NCI-H460 (cell line): ENCODE measurements at regions not wholly inside any gene's neighbourhood (a gene's known extent, or its start where the extent isn't known, plus 50 kb on each side); places are given as distances from the start of the nearest gene placed in this dataset.
"Not testable (repeated sequence)": the region's sequence is repeated elsewhere in the genome, so short reads cannot be mapped to it uniquely, and the experiment has no call there.

Experiments used
- DNase-seq: peaks from one replicate; pipeline ENCODE4 v3.0.0-alpha.2; 2016; ENCODE audit warnings: low read depth; ENCODE audit errors: extremely low read depth

GRCh38 chrX:125193921-125194320, 125.8 kb upstream of the TEX13C start:
- no peak for DNase-seq

DNA sequence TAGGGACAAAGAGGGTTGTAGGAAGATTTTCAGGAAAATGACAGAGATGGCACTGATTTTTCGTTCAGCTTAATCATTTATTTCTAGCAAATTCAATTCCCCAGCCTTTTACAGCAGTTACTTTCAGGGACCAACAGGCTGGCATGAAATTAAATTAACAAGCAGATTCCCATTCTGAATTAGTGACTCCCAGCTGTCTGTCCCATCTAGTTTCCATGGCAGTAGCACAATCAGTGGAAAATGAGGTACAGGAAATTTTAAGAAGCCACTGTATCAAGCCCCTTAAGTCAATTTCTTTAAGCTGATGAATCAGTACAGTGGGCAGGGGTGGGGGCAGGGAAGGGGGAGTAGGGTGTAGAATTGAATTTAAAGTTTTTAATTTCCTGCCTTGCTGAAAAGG, 121.1 kb upstream of the TEX13C start:
- DNase-seq: no peak

GRCh38 chrX:125202591-125203248, 117.0 kb upstream of the TEX13C start:
- no peak for DNase-seq

DNA sequence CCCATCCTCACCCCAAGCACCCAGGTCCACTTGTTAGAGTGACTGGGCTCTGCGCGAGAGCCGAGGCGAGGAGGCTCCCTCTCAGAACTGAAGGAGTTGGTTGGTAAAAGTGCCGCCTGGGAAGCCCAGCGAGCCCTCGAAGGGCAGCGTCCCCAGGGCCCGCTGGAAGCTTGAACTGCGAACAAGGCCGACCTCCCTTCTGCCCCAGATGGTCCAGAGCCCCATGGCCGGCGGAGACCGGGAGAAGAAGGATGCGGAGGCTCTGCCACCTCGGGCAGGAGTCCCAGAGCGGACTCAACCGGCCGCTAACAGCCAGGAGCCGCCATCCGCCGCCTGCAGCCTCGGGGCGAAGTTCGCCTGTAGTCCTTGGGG, 116.3 kb upstream of the TEX13C start:
- DNase-seq: no peak

DNA sequence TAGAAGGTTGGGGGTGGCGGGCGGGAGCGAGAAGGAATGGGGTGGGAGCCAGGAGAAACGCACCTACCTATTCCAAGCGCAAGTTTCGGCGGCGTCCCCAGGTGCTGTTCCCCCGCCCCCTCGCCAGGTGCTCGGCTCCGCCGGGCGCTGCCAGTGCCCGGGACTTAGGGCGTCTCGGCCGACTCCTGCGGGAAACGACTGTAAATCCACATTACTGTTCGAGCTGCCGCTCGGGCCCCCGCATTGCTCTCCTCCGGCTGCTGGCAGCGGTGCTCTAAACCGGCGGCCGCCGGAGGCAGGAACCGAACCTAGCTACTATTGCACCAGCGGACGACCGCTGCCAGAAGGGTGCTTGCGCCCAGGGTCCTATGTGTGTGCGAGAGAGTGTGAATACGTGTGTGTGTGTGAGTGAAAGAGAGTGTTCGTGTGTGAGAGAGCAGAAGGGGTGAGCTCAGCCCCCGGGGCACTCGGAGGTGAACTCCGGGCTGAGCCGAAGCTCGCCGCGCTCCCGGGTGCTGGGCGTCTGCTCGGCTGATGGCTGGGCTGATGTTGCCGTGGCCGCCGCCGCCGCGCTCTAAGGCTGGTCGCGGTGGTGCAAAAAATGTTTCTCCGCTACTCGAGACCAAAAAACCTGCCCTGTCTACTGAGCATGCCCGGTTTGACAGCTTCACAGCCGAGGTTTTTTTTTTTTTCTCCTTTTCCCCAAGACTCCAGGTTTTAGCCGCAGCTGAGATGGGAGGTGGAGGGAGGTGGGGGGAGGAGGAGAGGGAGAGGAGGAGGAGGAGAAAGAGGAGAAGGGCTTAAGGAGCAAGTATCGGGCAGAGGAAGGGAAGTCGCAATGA, 115.7 kb upstream of the TEX13C start:
- DNase-seq: peak; percentile 53

DNA sequence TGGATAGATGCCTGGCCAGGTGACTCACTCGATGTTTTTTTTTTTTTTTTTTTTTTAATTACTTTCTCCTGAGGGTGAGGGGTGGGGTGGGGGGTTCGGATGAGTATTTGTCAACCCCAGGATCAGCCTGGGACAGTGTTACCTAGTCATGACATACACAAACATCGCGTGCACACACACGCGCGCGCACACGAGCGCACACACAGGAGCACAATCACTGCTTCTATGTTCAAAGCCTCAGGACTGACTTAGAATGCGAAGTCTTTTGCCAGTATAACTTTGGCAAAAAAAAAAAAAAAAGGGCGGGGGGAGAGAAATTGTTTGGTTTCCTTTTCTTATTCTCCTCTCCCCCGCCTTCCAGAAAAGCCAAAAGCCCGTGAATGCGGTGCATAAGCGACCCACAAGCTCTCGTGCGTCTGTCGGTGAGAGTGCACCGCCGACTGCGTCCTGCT, 115.0 kb upstream of the TEX13C start:
- DNase-seq: no peak

DNA sequence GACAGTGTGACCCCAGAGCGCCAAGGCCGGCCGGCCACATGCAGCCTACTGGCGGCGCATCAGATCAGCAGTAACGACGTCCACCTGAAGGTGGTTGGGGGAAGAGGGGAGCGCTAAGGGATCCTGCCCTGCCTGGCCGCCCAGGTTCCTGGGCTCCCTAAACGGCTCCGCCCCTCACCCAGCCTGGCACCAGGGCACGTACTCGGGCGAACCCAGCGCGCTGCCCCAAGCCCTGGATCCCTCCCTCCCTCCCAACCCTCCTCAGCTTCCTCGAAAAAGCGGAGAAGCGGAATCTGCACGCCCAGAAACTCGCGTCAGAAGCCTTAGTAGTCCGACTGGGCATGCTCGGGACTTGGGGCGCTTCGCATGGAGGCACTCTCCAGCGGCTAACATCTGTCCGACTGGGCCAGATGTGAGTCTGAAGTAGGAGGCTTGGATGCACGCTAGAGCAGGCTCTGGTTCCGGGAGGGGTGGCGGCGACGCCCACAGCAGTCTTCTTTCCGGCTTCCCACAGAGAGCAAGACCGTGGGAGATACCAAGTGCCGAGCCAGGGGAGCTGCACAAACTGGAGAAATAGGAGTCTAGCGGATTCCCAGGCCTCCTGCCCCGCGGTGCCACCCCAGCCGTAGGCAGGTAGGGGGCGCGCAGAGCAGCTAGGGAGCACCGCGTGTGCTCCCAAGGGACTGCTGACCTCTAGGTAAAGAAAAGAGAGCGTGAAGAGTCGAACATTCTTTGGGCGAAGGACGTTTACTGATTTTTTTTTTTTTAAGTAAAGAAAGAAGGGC, 114.3 kb upstream of the TEX13C start:
- DNase-seq: peak; percentile 83

GRCh38 chrX:125205918-125206665, 113.6 kb upstream of the TEX13C start:
- peak; percentile 22 for DNase-seq

DNA sequence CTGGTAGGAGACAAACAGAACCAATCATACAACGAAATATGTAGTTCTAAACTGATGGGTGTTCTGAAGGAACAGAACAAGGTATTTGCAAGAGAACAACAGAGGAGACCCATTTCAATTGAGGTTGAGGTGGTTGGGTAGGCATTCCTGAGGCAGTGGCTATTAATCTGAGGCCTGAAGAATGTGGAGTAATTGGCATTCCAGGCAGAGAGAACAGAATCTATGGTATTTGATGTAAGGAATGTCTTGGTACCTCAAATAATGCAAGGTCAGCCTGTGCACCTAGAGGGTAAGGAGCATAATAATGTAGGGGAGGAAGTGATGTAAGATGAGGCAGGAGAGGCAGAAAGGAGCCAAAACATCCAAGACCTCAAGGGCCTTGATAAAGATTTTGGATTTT, 109.5 kb upstream of the TEX13C start:
- no peak for DNase-seq

DNA sequence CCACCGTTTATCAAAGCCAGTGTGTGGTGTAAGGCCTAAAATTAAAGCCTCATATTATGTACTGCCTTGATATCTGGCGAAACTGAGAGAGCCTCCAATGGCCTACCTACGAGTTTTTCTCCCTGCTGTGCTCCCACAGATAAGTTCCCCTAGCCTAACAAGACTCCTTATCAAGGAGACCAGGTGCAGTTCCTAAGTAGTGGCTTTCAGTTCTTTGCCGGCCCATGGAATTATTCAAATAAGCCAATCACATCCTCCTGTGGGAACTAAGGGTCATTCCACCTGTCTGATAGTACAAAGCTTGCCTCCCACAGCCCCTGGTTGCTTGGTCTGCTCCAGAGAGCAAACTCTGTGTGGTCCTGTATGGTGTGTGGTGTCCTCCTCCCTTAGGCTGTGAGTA, 99.8 kb upstream of the TEX13C start:
- no peak for DNase-seq

- no peak for DNase-seq
Observed at GRCh38 chrX:125236955-125237354, 82.7 kb upstream of the TEX13C start.

DNA sequence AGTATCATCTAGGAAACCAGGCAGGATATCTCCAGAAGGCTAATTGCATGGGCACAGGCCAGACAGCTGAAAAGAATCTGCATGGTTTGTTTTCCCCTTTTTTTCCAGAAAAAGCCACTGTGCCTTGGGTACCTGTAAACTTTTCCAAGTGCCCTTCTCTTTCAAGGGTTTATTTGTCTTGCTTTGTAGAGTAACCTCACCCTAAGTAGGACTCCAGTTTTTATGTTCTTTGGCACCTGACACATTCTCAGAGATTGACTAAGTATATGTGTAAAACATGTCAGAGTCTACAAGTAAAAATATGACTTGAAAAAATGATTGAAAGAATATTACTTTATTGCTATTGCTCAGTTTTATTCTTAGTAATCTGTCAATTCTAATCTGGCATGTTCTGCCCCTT, 70.7 kb upstream of the TEX13C start:
- no peak for DNase-seq

GRCh38 chrX:125255759-125256158, 63.9 kb upstream of the TEX13C start:
- DNase-seq: not testable (repeated sequence)

- DNase-seq: no peak
Observed at GRCh38 chrX:125262836-125263235, 56.8 kb upstream of the TEX13C start.

GRCh38 chrX:125266153-125266660, 53.5 kb upstream of the TEX13C start:
- no peak for DNase-seq
